ENCODE measurements at regions not wholly inside any gene's neighbourhood (a gene's known extent, or its start where the extent isn't known, plus 50 kb on each side); places are given as distances from the start of the nearest gene placed in this dataset.

- H3K4me3 ChIP-seq (ENCODE audit: low read depth, low read length): no peak overlapping the region
- TF ChIP-seq CTCF (IDR thresholded peaks at IDR 0.05; ENCODE audit: insufficient read depth, low read length): no peak
- DNase-seq (ENCODE audit: low read depth): no peak
Observed at GRCh38 chr12:73067616-73068015, 795.4 kb downstream of the TRHDE start.

- DNase-seq (ENCODE audit: low read depth): no peak
- H3K4me3 ChIP-seq (ENCODE audit: low read depth, low read length): no peak overlapping the region
- no peak for TF ChIP-seq CTCF (IDR thresholded peaks at IDR 0.05; ENCODE audit: insufficient read depth, low read length)
Observed at GRCh38 chr12:73072214-73072613, 800.0 kb downstream of the TRHDE start.

GRCh38 chr12:73076760-73077159 is 804.6 kb downstream of the TRHDE start:
- no peak for TF ChIP-seq CTCF (IDR thresholded peaks at IDR 0.05; ENCODE audit: insufficient read depth, low read length)
- no peak overlapping the region for H3K4me3 ChIP-seq (ENCODE audit: low read depth, low read length)
- no peak for DNase-seq (ENCODE audit: low read depth)

GRCh38 chr12:73083736-73084135 is 811.6 kb downstream of the TRHDE start:
- H3K4me3 ChIP-seq (ENCODE audit: low read depth, low read length): no peak overlapping the region
- no peak for TF ChIP-seq CTCF (IDR thresholded peaks at IDR 0.05; ENCODE audit: insufficient read depth, low read length)
- no peak for DNase-seq (ENCODE audit: low read depth)

GRCh38 chr12:73106296-73106695 is 834.1 kb downstream of the TRHDE start:
- DNase-seq (ENCODE audit: low read depth): no peak
- no peak overlapping the region for H3K4me3 ChIP-seq (ENCODE audit: low read depth, low read length)
- TF ChIP-seq CTCF (IDR thresholded peaks at IDR 0.05; ENCODE audit: insufficient read depth, low read length): no peak

GRCh38 chr12:73106896-73107295 is 834.7 kb downstream of the TRHDE start:
- DNase-seq (ENCODE audit: low read depth): no peak
- no peak overlapping the region for H3K4me3 ChIP-seq (ENCODE audit: low read depth, low read length)
- no peak for TF ChIP-seq CTCF (IDR thresholded peaks at IDR 0.05; ENCODE audit: insufficient read depth, low read length)

GRCh38 chr12:73110816-73111215 is 838.6 kb downstream of the TRHDE start:
- H3K4me3 ChIP-seq (ENCODE audit: low read depth, low read length): no peak overlapping the region
- TF ChIP-seq CTCF (IDR thresholded peaks at IDR 0.05; ENCODE audit: insufficient read depth, low read length): no peak
- DNase-seq (ENCODE audit: low read depth): no peak

All from fibroblast of the aortic adventitia (primary cell).